ENCODE measurements at regions not wholly inside any gene's neighbourhood (a gene's known extent, or its start where the extent isn't known, plus 50 kb on each side); places are given as distances from the start of the nearest gene placed in this dataset.

GRCh38 chr5:61666064-61666621 lies 334.1 kb downstream of the ZSWIM6 start:
- no peak overlapping the region for H3K4me3 ChIP-seq (ENCODE audit: low read depth in 1 of 3, low read length in 3 of 3)
- no peak overlapping the region for H3K27ac ChIP-seq (ENCODE audit: low read depth in 1 of 3, low read length in 2 of 3)
- WGBS, 3 donors, result 49 to 74% (median 61%) methylated on average over 6 of the region's 6 CpGs
- no peaks in the 10 kb centered on the region for H3K27me3 ChIP-seq (ENCODE audit: control insufficient read depth in 3 of 3, insufficient read depth in 3 of 3, low read length in 3 of 3)
- no peaks in the 10 kb centered on the region for H3K9me3 ChIP-seq (ENCODE audit: control insufficient read depth in 2 of 2, insufficient read depth in 1 of 2, low read depth in 1 of 2, low read length in 1 of 2)
- no peaks in the 10 kb centered on the region for H3K36me3 ChIP-seq (ENCODE audit: control insufficient read depth in 3 of 3, insufficient read depth in 2 of 3, low read depth in 1 of 3, low read length in 3 of 3)
- no peak for FAIRE-seq
- no peak for DNase-seq
- peaks cover 0 to 11% (median 3%) of the 10 kb centered on the region in 3 donors for H3K4me1 ChIP-seq (ENCODE audit: control insufficient read depth in 3 of 3, insufficient read depth in 2 of 3, low read depth in 1 of 3, low read length in 2 of 3)

DNA sequence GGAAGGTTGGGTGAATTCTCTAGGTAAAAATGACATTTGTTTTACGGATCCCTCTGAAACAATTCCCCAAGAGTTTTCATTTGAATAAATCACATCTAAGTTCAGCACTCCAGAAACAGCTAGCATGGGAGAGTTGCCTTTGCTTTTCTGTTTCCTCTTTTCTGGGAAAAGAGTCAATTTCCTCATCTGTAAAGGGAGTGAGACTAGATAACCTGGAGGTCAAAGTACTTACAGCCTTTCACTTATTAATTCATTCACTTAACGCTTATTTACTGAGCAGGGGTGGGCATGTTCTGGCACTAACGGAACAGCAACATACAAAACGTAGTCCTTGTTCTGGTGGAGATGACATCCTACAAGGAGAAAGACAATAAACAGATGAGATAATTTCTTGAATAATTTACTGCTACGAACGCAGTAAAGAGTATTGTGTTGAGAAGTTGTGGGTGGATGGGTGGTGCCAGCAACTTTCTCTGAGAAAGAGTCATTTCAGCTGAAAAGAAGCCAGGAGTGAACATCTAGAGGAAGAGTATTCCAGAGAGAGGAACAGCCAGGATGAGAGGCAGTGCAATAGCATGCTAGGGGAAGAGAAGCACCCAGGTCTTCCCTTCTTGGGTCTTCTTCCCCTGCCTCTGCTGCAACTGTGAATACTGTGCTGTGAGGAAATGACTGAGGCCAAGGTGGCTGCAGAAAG lies 335.6 kb downstream of the ZSWIM6 start:
- peak in 1 of 2 donors; percentile 59 for DNase-seq
- no peaks in the 10 kb centered on the region for H3K27me3 ChIP-seq (ENCODE audit: control insufficient read depth in 3 of 3, insufficient read depth in 3 of 3, low read length in 3 of 3)
- H3K4me1 ChIP-seq (ENCODE audit: control insufficient read depth in 3 of 3, insufficient read depth in 2 of 3, low read depth in 1 of 3, low read length in 2 of 3), result peaks cover 0 to 17% (median 3%) of the 10 kb centered on the region in 3 donors
- no peak overlapping the region for H3K4me3 ChIP-seq (ENCODE audit: low read depth in 1 of 3, low read length in 3 of 3)
- no peaks in the 10 kb centered on the region for H3K9me3 ChIP-seq (ENCODE audit: control insufficient read depth in 2 of 2, insufficient read depth in 1 of 2, low read depth in 1 of 2, low read length in 1 of 2)
- no peaks in the 10 kb centered on the region for H3K36me3 ChIP-seq (ENCODE audit: control insufficient read depth in 3 of 3, insufficient read depth in 2 of 3, low read depth in 1 of 3, low read length in 3 of 3)
- WGBS, 3 donors, result 9 to 46% (median 30%) methylated on average over 6 of the region's 6 CpGs
- FAIRE-seq, result no peak
- H3K27ac ChIP-seq (ENCODE audit: low read depth in 1 of 3, low read length in 2 of 3), result no peak overlapping the region

GRCh38 chr5:61669531-61669930 lies 337.5 kb downstream of the ZSWIM6 start:
- DNase-seq, result no peak
- 74 to 88% (median 84%) methylated on average over 3 of the region's 3 CpGs for WGBS, 3 donors
- no peaks in the 10 kb centered on the region for H3K27me3 ChIP-seq (ENCODE audit: control insufficient read depth in 3 of 3, insufficient read depth in 3 of 3, low read length in 3 of 3)
- H3K4me3 ChIP-seq (ENCODE audit: low read depth in 1 of 3, low read length in 3 of 3), result no peak overlapping the region
- no peaks in the 10 kb centered on the region for H3K9me3 ChIP-seq (ENCODE audit: control insufficient read depth in 2 of 2, insufficient read depth in 1 of 2, low read depth in 1 of 2, low read length in 1 of 2)
- no peak for FAIRE-seq
- H3K4me1 ChIP-seq (ENCODE audit: control insufficient read depth in 3 of 3, insufficient read depth in 2 of 3, low read depth in 1 of 3, low read length in 2 of 3), result peaks cover 2 to 36% (median 5%) of the 10 kb centered on the region in 3 donors
- H3K36me3 ChIP-seq (ENCODE audit: control insufficient read depth in 3 of 3, insufficient read depth in 2 of 3, low read depth in 1 of 3, low read length in 3 of 3), result no peaks in the 10 kb centered on the region
- no peak overlapping the region for H3K27ac ChIP-seq (ENCODE audit: low read depth in 1 of 3, low read length in 2 of 3)

DNA sequence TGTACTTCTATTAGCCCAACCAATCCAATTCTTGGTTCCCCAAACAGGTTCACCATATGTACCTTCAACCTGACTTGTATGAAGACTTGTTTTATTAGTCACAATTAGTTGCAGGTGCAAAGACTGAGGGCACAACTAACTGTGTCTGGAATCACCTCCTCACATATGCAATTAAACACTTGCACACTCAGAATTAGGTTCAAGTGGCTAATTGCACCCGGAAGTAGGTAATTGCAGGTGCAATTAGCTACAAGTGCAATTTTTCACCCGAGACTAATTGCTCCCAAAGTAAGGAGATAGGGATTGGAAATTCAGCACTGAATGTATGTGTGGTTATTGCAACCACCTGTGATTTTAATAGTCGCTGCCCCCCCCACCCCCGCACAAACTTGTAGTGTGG lies 338.9 kb downstream of the ZSWIM6 start:
- Histone ChIP-seq H3K9me3 (ENCODE audit: control insufficient read depth in 2 of 2, insufficient read depth in 1 of 2, low read depth in 1 of 2, low read length in 1 of 2) (no peaks in the 10 kb centered on the region), H3K27me3 (ENCODE audit: control insufficient read depth in 3 of 3, insufficient read depth in 3 of 3, low read length in 3 of 3) (no peaks in the 10 kb centered on the region), H3K4me1 (ENCODE audit: control insufficient read depth in 3 of 3, insufficient read depth in 2 of 3, low read depth in 1 of 3, low read length in 2 of 3) (peaks cover 2 to 48% (median 5%) of the 10 kb centered on the region in 3 donors), H3K4me3 (ENCODE audit: low read depth in 1 of 3, low read length in 3 of 3) (no peak overlapping the region), H3K36me3 (ENCODE audit: control insufficient read depth in 3 of 3, insufficient read depth in 2 of 3, low read depth in 1 of 3, low read length in 3 of 3) (no peaks in the 10 kb centered on the region), H3K27ac (ENCODE audit: low read depth in 1 of 3, low read length in 2 of 3) (no peak overlapping the region)
- no peak for FAIRE-seq
- DNase-seq, result peak in 1 of 2 donors; percentile 56
- 15 to 65% (median 20%) methylated on average over 4 of the region's 4 CpGs for WGBS, 3 donors

- FAIRE-seq (no peak), DNase-seq (peak; percentile 86 to 94)
- H3K36me3 ChIP-seq (ENCODE audit: control insufficient read depth in 3 of 3, insufficient read depth in 2 of 3, low read depth in 1 of 3, low read length in 3 of 3), result no peaks in the 10 kb centered on the region
- WGBS, 3 donors, result 54 to 62% (median 60%) methylated on average over 9 of the region's 9 CpGs
- H3K4me3 ChIP-seq (ENCODE audit: low read depth in 1 of 3, low read length in 3 of 3), result no peak overlapping the region
- no peaks in the 10 kb centered on the region for H3K27me3 ChIP-seq (ENCODE audit: control insufficient read depth in 3 of 3, insufficient read depth in 3 of 3, low read length in 3 of 3)
- H3K27ac ChIP-seq (ENCODE audit: low read depth in 1 of 3, low read length in 2 of 3), result peak overlapping the region; percentile 46 to 74 (median 65)
- H3K9me3 ChIP-seq (ENCODE audit: control insufficient read depth in 2 of 2, insufficient read depth in 1 of 2, low read depth in 1 of 2, low read length in 1 of 2), result no peaks in the 10 kb centered on the region
- peaks cover 2 to 36% (median 2%) of the 10 kb centered on the region in 3 donors for H3K4me1 ChIP-seq (ENCODE audit: control insufficient read depth in 3 of 3, insufficient read depth in 2 of 3, low read depth in 1 of 3, low read length in 2 of 3)
These were observed 341.1 kb downstream of the ZSWIM6 start for GRCh38 chr5:61673007-61673735.

DNA sequence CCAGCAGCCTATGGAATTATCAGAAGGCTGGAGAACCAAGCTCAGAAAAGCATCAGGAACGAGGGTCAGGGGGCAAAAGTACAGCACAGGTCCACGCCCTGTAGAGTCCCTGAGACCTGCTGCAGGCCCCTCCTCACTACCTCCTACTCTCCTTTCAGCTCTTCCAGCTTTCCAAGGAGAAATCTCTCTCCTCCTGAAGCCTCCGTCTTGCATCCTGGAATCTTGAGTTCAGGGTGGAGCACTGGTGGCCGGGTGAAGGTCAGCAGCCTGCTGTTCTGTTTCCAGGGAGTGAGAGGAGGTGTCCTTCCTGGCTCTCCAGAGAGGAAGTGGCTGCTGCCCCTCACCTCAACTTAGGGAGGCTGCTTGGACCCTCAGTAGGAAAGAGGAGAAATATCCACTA lies 342.3 kb downstream of the ZSWIM6 start:
- H3K4me1 ChIP-seq (ENCODE audit: control insufficient read depth in 3 of 3, insufficient read depth in 2 of 3, low read depth in 1 of 3, low read length in 2 of 3), result peaks cover 2 to 36% (median 2%) of the 10 kb centered on the region in 3 donors
- no peaks in the 10 kb centered on the region for H3K36me3 ChIP-seq (ENCODE audit: control insufficient read depth in 3 of 3, insufficient read depth in 2 of 3, low read depth in 1 of 3, low read length in 3 of 3)
- FAIRE-seq (no peak), DNase-seq (peak; percentile 45 to 73)
- no peaks in the 10 kb centered on the region for H3K27me3 ChIP-seq (ENCODE audit: control insufficient read depth in 3 of 3, insufficient read depth in 3 of 3, low read length in 3 of 3)
- WGBS, 3 donors, result 13 to 58% (median 29%) methylated on average over 4 of the region's 4 CpGs
- peak overlapping the region; percentile 13 to 50 (median 24) for H3K27ac ChIP-seq (ENCODE audit: low read depth in 1 of 3, low read length in 2 of 3)
- H3K9me3 ChIP-seq (ENCODE audit: control insufficient read depth in 2 of 2, insufficient read depth in 1 of 2, low read depth in 1 of 2, low read length in 1 of 2), result no peaks in the 10 kb centered on the region
- no peak overlapping the region for H3K4me3 ChIP-seq (ENCODE audit: low read depth in 1 of 3, low read length in 3 of 3)

DNA sequence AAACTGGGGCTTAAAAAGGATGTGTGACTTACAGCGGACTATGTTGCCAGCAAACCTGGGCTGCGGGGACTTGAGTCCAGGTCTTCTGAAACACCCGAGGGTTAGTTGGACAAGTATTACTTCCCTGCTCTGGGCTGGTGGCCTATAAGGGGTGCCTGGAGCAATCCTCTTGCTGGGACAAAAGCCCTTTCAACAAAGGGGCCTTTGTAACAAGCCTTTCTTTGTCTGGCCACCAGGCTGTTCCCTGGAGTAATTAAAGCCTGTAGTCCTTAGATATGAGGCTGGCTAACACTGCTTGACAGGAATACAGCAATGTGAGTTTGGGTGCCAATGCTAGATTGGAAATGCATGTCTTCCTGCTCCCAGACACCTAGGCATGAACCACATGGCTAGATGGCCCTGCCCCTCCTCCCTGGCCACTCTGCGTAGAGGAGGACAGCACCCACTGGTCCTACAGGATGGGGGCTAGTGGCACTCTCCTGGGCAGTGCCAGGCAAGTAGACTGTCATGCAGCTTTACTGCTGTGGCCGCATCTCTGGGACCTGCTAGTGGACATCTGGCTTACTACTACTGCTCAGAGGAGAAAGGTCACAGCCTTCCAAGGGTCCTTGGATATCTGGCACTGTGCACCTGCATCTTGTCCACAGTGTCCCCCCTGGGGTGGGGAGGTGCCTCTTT lies 343.1 kb downstream of the ZSWIM6 start:
- H3K9me3 ChIP-seq (ENCODE audit: control insufficient read depth in 2 of 2, insufficient read depth in 1 of 2, low read depth in 1 of 2, low read length in 1 of 2), result no peaks in the 10 kb centered on the region
- H3K36me3 ChIP-seq (ENCODE audit: control insufficient read depth in 3 of 3, insufficient read depth in 2 of 3, low read depth in 1 of 3, low read length in 3 of 3), result no peaks in the 10 kb centered on the region
- no peak for FAIRE-seq
- H3K27me3 ChIP-seq (ENCODE audit: control insufficient read depth in 3 of 3, insufficient read depth in 3 of 3, low read length in 3 of 3), result no peaks in the 10 kb centered on the region
- H3K27ac ChIP-seq (ENCODE audit: low read depth in 1 of 3, low read length in 2 of 3), result peak overlapping the region in 2 of 3 donors; percentile 6 to 13
- peak; percentile 48 to 66 for DNase-seq
- peaks cover 2 to 40% (median 2%) of the 10 kb centered on the region in 3 donors for H3K4me1 ChIP-seq (ENCODE audit: control insufficient read depth in 3 of 3, insufficient read depth in 2 of 3, low read depth in 1 of 3, low read length in 2 of 3)
- WGBS, 3 donors, result 29 to 62% (median 54%) methylated on average over 5 of the region's 5 CpGs
- no peak overlapping the region for H3K4me3 ChIP-seq (ENCODE audit: low read depth in 1 of 3, low read length in 3 of 3)

DNA sequence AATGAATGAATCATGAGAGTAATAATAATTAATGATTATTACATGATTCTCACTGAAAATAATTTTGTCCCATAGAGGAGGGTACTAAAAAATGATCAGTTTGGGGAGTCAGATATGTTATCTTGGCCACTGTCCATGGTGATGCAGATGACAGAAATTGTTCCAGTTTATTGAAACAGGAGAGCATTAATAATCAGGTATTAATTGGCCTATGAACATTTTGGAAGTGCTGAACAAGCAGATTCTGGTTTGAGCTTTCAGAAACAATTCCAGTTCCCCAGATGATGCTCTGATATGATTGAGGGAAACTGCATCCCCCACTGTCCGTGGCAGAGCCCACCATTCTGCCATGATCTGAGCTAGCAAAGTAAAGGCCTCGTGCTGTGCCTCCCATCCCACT lies 345.2 kb downstream of the ZSWIM6 start:
- no peaks in the 10 kb centered on the region for H3K9me3 ChIP-seq (ENCODE audit: control insufficient read depth in 2 of 2, insufficient read depth in 1 of 2, low read depth in 1 of 2, low read length in 1 of 2)
- no peaks in the 10 kb centered on the region for H3K36me3 ChIP-seq (ENCODE audit: control insufficient read depth in 3 of 3, insufficient read depth in 2 of 3, low read depth in 1 of 3, low read length in 3 of 3)
- FAIRE-seq, result no peak
- H3K27me3 ChIP-seq (ENCODE audit: control insufficient read depth in 3 of 3, insufficient read depth in 3 of 3, low read length in 3 of 3), result no peaks in the 10 kb centered on the region
- WGBS, 3 donors, result 79 to 93% (median 85%) methylated on average over 2 of the region's 2 CpGs
- H3K4me3 ChIP-seq (ENCODE audit: low read depth in 1 of 3, low read length in 3 of 3), result no peak overlapping the region
- H3K4me1 ChIP-seq (ENCODE audit: control insufficient read depth in 3 of 3, insufficient read depth in 2 of 3, low read depth in 1 of 3, low read length in 2 of 3), result peaks cover 2 to 40% (median 2%) of the 10 kb centered on the region in 3 donors
- H3K27ac ChIP-seq (ENCODE audit: low read depth in 1 of 3, low read length in 2 of 3), result no peak overlapping the region
- DNase-seq, result no peak

All from small intestine (tissue), 7 donors.